ENCODE measurements at regions not wholly inside any gene's neighbourhood (a gene's known extent, or its start where the extent isn't known, plus 50 kb on each side); places are given as distances from the start of the nearest gene placed in this dataset.

DNA sequence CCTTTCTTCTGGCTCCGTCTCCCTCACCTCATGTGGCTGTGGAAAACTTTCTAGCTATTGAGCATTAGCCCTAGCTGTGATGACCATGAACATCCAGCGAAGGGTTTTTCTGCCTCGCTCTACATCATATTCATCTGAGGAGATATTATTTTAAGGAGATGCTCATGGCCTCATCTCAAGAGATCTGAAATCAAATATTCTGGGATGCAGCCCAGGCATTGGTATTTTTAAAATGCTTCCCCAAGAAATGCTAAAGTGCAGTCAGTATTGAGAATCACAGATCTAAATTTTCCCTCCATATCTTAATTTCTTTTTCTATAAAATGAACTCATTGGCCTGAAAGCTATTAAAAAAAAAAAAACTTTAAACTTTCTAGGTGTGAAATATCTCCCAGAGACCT lies 238.2 kb upstream of the CELF2 start:
- no peak for TF ChIP-seq POLR2A (IDR thresholded peaks at IDR 0.05)
- no peak for TF ChIP-seq POLR2AphosphoS5 (IDR thresholded peaks at IDR 0.05; ENCODE audit: insufficient read depth in 1 of 2, low read depth in 1 of 2)
